ENCODE measurements at regions not wholly inside any gene's neighbourhood (a gene's known extent, or its start where the extent isn't known, plus 50 kb on each side); places are given as distances from the start of the nearest gene placed in this dataset.
"Not testable (repeated sequence)": the region's sequence is repeated elsewhere in the genome, so short reads cannot be mapped to it uniquely, and the experiment has no call there.

- no peak for DNase-seq
Observed at GRCh38 chr7:68020102-68020501, 1023.5 kb downstream of the TYW1 start.

GRCh38 chr7:68025369-68025768 lies 1028.7 kb downstream of the TYW1 start:
- no peak for DNase-seq

- no peak for DNase-seq
Observed at GRCh38 chr7:68030530-68030929, 1033.9 kb downstream of the TYW1 start.

- DNase-seq = no peak
Observed at GRCh38 chr7:68031180-68031943, 1034.7 kb downstream of the TYW1 start.

GRCh38 chr7:68038621-68039314 lies 1042.1 kb downstream of the TYW1 start:
- DNase-seq = peak; percentile 80

GRCh38 chr7:68041554-68041953 lies 1044.9 kb downstream of the TYW1 start:
- no peak for DNase-seq

GRCh38 chr7:68043546-68043945 lies 1046.9 kb downstream of the TYW1 start:
- no peak for DNase-seq

- no peak for DNase-seq
Observed at GRCh38 chr7:68050627-68051026, 1054.0 kb downstream of the TYW1 start.

- DNase-seq = no peak
Observed at GRCh38 chr7:68058014-68058413, 1061.4 kb downstream of the TYW1 start.

- no peak for DNase-seq
Observed at GRCh38 chr7:68063171-68063570, 1066.5 kb downstream of the TYW1 start.

GRCh38 chr7:68065581-68065980 lies 1068.9 kb downstream of the TYW1 start:
- DNase-seq = peak; percentile 9

GRCh38 chr7:68067845-68068244 lies 1071.2 kb downstream of the TYW1 start:
- DNase-seq = no peak

- DNase-seq = no peak
Observed at GRCh38 chr7:68070992-68071391, 1074.4 kb downstream of the TYW1 start.

GRCh38 chr7:68073701-68074100 lies 1077.1 kb downstream of the TYW1 start:
- DNase-seq = no peak

GRCh38 chr7:68074242-68074641 lies 1077.6 kb downstream of the TYW1 start:
- DNase-seq = no peak

- DNase-seq = no peak
Observed at GRCh38 chr7:68078157-68078710, 1081.6 kb downstream of the TYW1 start.

- DNase-seq = not testable (repeated sequence)
Observed at GRCh38 chr7:68082066-68082960, 1085.7 kb downstream of the TYW1 start.

GRCh38 chr7:68082961-68083657 lies 1086.5 kb downstream of the TYW1 start:
- not testable (repeated sequence) for DNase-seq

GRCh38 chr7:68087401-68087800 lies 1090.8 kb downstream of the TYW1 start:
- no peak for DNase-seq

- DNase-seq = no peak
Observed at GRCh38 chr7:68088879-68089278, 1092.2 kb downstream of the TYW1 start.

- not testable (repeated sequence) for DNase-seq
Observed at GRCh38 chr7:68090256-68090655, 1093.6 kb downstream of the TYW1 start.

GRCh38 chr7:68103319-68103718 lies 1106.7 kb downstream of the TYW1 start:
- DNase-seq = no peak

Measured in fibroblast of skin of right quadriceps (primary cell).